ENCODE measurements at regions not wholly inside any gene's neighbourhood (a gene's known extent, or its start where the extent isn't known, plus 50 kb on each side); places are given as distances from the start of the nearest gene placed in this dataset.

DNA sequence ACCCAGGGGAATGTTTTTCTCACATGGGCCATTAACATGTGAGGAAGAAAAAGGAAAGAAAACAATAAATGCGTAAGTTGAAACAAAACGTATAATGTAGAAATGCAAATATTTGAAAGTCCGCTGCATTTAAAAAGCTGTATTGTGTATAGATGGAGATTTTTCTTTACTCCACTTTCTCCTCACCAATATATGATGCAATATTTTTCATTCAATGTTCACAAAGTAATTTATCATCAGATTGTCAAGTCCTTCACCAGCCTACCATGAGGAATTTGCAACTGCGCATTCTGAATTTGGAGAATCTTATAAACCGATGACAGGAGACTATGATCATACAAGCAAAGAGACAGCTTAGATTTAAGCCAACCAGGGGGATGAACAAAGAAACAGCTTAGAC is 69.9 kb downstream of the SOD2 start:
- TF ChIP-seq, protein P1, sequence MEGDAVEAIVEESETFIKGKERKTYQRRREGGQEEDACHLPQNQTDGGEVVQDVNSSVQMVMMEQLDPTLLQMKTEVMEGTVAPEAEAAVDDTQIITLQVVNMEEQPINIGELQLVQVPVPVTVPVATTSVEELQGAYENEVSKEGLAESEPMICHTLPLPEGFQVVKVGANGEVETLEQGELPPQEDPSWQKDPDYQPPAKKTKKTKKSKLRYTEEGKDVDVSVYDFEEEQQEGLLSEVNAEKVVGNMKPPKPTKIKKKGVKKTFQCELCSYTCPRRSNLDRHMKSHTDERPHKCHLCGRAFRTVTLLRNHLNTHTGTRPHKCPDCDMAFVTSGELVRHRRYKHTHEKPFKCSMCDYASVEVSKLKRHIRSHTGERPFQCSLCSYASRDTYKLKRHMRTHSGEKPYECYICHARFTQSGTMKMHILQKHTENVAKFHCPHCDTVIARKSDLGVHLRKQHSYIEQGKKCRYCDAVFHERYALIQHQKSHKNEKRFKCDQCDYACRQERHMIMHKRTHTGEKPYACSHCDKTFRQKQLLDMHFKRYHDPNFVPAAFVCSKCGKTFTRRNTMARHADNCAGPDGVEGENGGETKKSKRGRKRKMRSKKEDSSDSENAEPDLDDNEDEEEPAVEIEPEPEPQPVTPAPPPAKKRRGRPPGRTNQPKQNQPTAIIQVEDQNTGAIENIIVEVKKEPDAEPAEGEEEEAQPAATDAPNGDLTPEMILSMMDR (IDR thresholded peaks at IDR 0.05) = no peak
- TF ChIP-seq EP300 (IDR thresholded peaks at IDR 0.05) = no peak

Measured in upper lobe of left lung (tissue), 4 donors.